Tibial nerve (tissue), 4 donors: ENCODE measurements at regions not wholly inside any gene's neighbourhood (a gene's known extent, or its start where the extent isn't known, plus 50 kb on each side); places are given as distances from the start of the nearest gene placed in this dataset.

ENCODE experiments used
- DNase-seq, 2 donors: peaks; one replicate each; pipeline ENCODE4 v3.0.0-alpha.2; 2019; ENCODE audit warnings: low spot score in 2 of 2
- H3K27ac ChIP-seq, 4 donors: fragments of 200-600 bp; sonication (generic) in 3 of 4; one replicate each; pipeline ENCODE4 v1.5.1; 2017 to 2019; ENCODE audit warnings: mild to moderate bottlenecking in 1 of 4
- H3K27me3 ChIP-seq, 2 donors: fragments of 200-600 bp; sonication (generic) in 1 of 2; one replicate each; pipeline versions ENCODE4 v1.5.1 to v1.6.0; 2017 to 2019
- H3K36me3 ChIP-seq, 3 donors: fragments of 200-600 bp; sonication (generic); one replicate each; pipeline ENCODE4 v1.5.1; 2018 to 2019
- H3K4me1 ChIP-seq, 4 donors: fragments of 200-600 bp; sonication (generic) in 3 of 4; one replicate each; pipeline ENCODE4 v1.5.1; 2017 to 2019
- H3K4me3 ChIP-seq, 4 donors: fragments of 200-600 bp; sonication (generic) in 3 of 4; one replicate each; pipeline ENCODE4 v1.5.1; 2017 to 2019; ENCODE audit warnings: mild to moderate bottlenecking in 1 of 4, moderate library complexity in 1 of 4
- H3K9me3 ChIP-seq, 4 donors: fragments of 200-600 bp; sonication (generic) in 3 of 4; one replicate each; pipeline ENCODE4 v1.5.1; 2017 to 2019
- CTCF ChIP-seq, 5 experiments: fragments of 200-600 bp in 3 of 5; fragments of 450-650 bp in 2 of 5; sonication (generic) in 3 of 5; IDR thresholded peaks; one replicate each; pipeline ENCODE4 v1.5.1; 2016 to 2019; ENCODE audit warnings: antibody characterized with exemption in 5 of 5, mild to moderate bottlenecking in 3 of 5, moderate library complexity in 2 of 5
- EP300 ChIP-seq, 2 donors: sonication (generic); formaldehyde crosslinking; IDR thresholded peaks; one replicate each; pipeline ENCODE4 v1.6.1; 2017; ENCODE audit warnings: antibody characterized with exemption in 2 of 2, mild to moderate bottlenecking in 1 of 2
- POLR2A ChIP-seq, 2 donors: fragments of 450-650 bp; IDR thresholded peaks; one replicate each; pipeline ENCODE4 v1.6.1; 2017; ENCODE audit warnings: antibody characterized with exemption in 2 of 2, mild to moderate bottlenecking in 2 of 2, moderate library complexity in 2 of 2
- WGBS, 2 donors: methylation state at CpG; one replicate each; pipeline ENCODE4 v1.1.5; 2018; 5-methylcytosine and 5-hydroxymethylcytosine counted together

DNA sequence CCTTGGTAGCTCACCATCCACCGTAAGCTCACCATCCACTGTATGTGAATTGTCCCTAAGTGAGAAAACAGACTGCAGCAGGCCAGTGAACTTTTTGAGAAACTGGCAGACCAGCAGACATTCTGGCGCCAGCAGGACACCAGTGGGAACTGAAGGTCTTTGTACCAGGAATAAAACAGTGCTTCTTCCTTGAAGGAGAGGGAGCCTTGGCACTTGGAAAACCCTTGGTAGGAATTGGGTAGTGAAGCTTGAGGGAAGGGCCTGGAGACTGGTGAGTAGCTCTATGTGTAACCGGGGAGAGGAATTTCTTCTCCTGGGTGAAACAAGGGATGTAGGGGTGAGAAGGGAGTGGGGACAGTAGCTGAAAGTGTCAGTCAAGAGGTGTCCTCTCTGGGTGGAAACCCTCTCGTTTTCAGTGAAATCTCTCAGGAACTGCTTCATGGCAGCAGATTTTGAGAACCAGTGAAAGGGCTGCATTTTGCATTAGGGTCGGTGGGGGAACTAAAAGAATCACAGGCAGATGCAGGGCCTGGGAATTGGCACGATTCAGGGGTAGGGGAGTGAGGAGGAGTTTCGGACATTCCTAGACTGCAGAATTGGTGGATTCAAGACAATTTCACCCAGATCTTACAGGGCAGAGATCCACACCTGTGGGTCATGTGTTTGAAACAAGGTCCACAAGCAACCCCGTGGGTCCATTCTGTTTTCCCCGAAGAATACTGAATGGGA lies 131.5 kb upstream of the DLX2 start:
- TF ChIP-seq EP300 (IDR thresholded peaks at IDR 0.05) (no peak), CTCF (IDR thresholded peaks at IDR 0.05) (no peak), POLR2A (IDR thresholded peaks at IDR 0.05) (no peak)
- peak overlapping the region in 3 of 4 donors; percentile 8 to 45 (median 33) for H3K27ac ChIP-seq
- no peak for DNase-seq
- H3K9me3 ChIP-seq: no peaks in the 10 kb centered on the region
- peaks cover 0 to 52% (median 21%) of the 10 kb centered on the region in 4 donors for H3K4me1 ChIP-seq
- no peaks in the 10 kb centered on the region for H3K36me3 ChIP-seq
- WGBS, 2 donors: 48 to 57% methylated on average over 9 of the region's 9 CpGs
- peak overlapping the region; percentile 13 to 55 (median 43) for H3K4me3 ChIP-seq
- H3K27me3 ChIP-seq: peaks cover 0 to 17% of the 10 kb centered on the region in 2 donors

DNA sequence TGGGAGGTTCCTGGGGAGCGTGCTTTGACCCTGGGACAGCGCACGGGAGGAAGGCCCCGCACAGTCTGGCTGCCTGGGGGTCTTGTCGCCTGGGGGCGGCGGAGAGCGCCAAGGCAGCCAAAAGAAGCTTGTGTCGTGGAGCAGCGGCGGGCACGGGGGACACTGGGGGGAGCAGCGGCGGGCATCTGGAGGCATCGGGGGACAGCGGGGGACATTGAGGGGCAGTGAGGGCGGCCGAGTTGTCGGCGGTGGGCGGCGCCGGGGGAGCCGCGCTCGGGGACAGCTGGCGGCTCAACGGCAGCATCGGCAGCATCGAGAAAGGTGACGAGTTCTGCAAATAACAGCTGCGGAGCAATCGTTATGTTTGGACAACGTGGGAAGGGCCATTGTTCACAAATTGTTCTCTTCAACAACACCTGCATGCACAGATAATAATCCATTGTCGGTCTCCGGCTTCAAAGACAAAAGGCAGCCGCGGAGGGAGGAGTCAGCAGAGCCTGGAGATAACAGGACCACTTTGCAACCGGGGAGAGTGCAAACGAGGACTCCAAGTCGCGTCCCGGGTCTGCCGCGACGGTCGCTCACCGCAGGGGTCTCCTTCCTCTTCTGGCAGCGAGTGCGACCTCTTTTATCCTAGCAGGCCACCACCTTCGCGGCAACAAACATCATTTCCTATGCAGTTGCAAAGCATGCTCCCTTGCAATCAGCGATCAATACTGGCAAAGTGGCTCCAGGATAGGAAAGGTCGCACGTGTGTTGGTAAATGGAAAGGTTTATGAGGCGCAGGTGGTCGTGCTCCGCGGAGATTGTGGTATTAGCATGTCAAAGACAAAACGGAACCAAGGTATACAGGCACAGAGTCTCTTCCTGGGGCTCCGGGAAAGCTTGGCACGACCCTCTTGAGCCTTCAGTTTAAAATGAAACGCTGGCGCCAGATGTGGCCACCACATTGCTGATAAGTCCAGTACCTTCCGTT lies 132.3 kb upstream of the DLX2 start:
- H3K27me3 ChIP-seq: peaks cover 0 to 17% of the 10 kb centered on the region in 2 donors

DNA sequence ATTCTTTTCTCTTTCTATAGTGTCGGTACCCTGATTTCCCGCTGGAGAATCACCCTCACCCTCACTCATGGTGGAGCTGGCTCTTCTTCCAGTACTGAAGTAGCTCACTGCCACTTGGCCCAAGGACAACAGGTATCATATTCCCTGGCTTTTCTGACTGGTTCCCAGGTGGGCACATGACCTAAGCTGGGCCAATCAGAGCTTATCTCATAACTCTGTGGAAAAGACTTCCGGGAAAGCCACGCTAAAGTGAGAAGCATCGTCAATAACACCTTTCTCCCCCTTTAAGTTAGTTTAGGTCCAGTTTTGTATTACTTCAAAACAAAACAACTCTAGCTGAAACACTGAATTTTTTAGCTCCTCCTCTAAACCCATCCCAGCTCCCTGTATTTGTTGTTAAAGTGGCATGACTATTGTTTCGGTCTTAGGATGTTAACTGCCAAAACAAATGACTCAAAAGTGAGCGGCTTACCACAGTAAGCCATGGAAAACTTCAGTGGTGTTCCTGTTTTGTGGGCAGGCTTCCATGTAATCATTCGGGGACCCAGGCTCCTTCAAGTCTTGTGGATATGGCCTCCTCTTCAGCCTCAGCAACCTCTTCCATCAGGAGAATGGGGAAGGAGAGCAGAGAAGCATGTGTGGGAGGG lies 137.4 kb upstream of the DLX2 start:
- no peak for DNase-seq
- Histone ChIP-seq H3K36me3 (no peaks in the 10 kb centered on the region), H3K4me3 (no peak overlapping the region), H3K27ac (no peak overlapping the region), H3K4me1 (peaks cover 0 to 25% (median 4%) of the 10 kb centered on the region in 4 donors), H3K9me3 (no peaks in the 10 kb centered on the region), H3K27me3 (peaks cover 0 to 8% of the 10 kb centered on the region in 2 donors)
- 88 to 94% methylated on average over 8 of the region's 8 CpGs for WGBS, 2 donors
- TF ChIP-seq CTCF (IDR thresholded peaks at IDR 0.05) (no peak), EP300 (IDR thresholded peaks at IDR 0.05) (no peak), POLR2A (IDR thresholded peaks at IDR 0.05) (no peak)

More for the DNA sequence above, 132.3 kb upstream of the DLX2 start:
- WGBS, 2 donors: 6 to 14% methylated on average over 48 to 65 of the region's 65 CpGs
- Histone ChIP-seq H3K9me3 (no peaks in the 10 kb centered on the region), H3K4me1 (peaks cover 0 to 51% (median 19%) of the 10 kb centered on the region in 4 donors), H3K4me3 (peak overlapping the region; percentile 13 to 55 (median 43)), H3K27ac (peak overlapping the region in 2 of 4 donors; percentile 8 to 45), H3K36me3 (no peaks in the 10 kb centered on the region)
- DNase-seq: no peak
- no peak for TF ChIP-seq POLR2A (IDR thresholded peaks at IDR 0.05)
- TF ChIP-seq CTCF (IDR thresholded peaks at IDR 0.05): no peak
- TF ChIP-seq EP300 (IDR thresholded peaks at IDR 0.05): no peak

DNA sequence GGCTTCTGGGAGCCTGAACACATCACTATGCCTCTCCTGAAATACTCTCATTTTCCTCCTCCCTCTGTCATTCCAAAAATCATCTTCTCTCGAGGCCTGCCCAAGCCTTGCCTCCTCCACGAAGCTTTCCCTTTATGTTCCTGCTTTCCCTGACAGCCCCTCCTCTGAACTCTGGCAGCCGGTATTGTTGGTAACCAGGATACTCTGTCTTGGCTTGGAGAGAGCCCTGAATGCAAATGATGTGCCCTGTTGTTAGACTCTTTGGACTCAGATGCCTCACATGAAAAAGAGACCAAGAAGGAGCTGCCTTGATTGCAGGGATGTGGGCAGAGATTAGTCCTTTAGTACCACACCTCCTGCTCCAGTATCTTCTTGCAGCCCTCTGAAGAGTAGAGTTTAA lies 138.5 kb upstream of the DLX2 start:
- Histone ChIP-seq H3K36me3 (no peaks in the 10 kb centered on the region), H3K27me3 (peaks cover 0 to 6% of the 10 kb centered on the region in 2 donors), H3K4me1 (peaks cover 0 to 15% (median 0%) of the 10 kb centered on the region in 4 donors), H3K27ac (no peak overlapping the region), H3K9me3 (no peaks in the 10 kb centered on the region), H3K4me3 (no peak overlapping the region)
- WGBS, 2 donors: 77 to 85% methylated on average over 3 of the region's 3 CpGs
- TF ChIP-seq EP300 (IDR thresholded peaks at IDR 0.05) (no peak), POLR2A (IDR thresholded peaks at IDR 0.05) (no peak), CTCF (IDR thresholded peaks at IDR 0.05) (no peak)
- DNase-seq: no peak
